HUES64 (cell line): ENCODE measurements at regions not wholly inside any gene's neighbourhood (a gene's known extent, or its start where the extent isn't known, plus 50 kb on each side); places are given as distances from the start of the nearest gene placed in this dataset.
"Not testable (repeated sequence)": the region's sequence is repeated elsewhere in the genome, so short reads cannot be mapped to it uniquely, and the experiment has no call there.

Experiments used
- H3K27ac ChIP-seq: 2 replicates; pipeline ENCODE4 v1.7.0; 2013; ENCODE audit warnings: low read depth, low read length, inconsistent platforms
- H3K27me3 ChIP-seq: 2 replicates; pipeline ENCODE4 v1.6.1; 2013; ENCODE audit warnings: mild to moderate bottlenecking, low read length; ENCODE audit not compliant: insufficient read depth
- H3K36me3 ChIP-seq: 2 replicates; pipeline ENCODE4 v1.6.1; 2013; ENCODE audit warnings: mild to moderate bottlenecking, low read length; ENCODE audit not compliant: insufficient read depth
- H3K4me1 ChIP-seq: 2 replicates; pipeline ENCODE4 v1.6.1; 2013; ENCODE audit warnings: mild to moderate bottlenecking, low read length, moderate library complexity; ENCODE audit not compliant: insufficient read depth
- H3K4me3 ChIP-seq: 2 replicates; pipeline ENCODE4 v1.5.1; 2013; ENCODE audit warnings: mild to moderate bottlenecking, low read length, moderate library complexity
- H3K9ac ChIP-seq: 2 replicates; pipeline ENCODE4 v1.6.1; 2013; ENCODE audit warnings: mild to moderate bottlenecking, low read depth, low read length
- H3K9me3 ChIP-seq: 2 replicates; pipeline ENCODE4 v1.6.1; 2013; ENCODE audit warnings: low read depth, low read length; ENCODE audit not compliant: insufficient read depth
- WGBS: fragments of 150-250, 120-280 bp; methylation state at CpG from one replicate; pipeline ENCODE4 v1.1.7; 2013; ENCODE audit warnings: missing lambda C conversion rate; 5-methylcytosine and 5-hydroxymethylcytosine counted together

GRCh38 chr4:134883831-134884449 is 682.4 kb upstream of the PABPC4L start:
- Histone ChIP-seq H3K27me3 (no peaks in the 10 kb centered on the region), H3K27ac (no peak overlapping the region), H3K4me3 (no peak overlapping the region), H3K4me1 (no peaks in the 10 kb centered on the region), H3K36me3 (no peaks in the 10 kb centered on the region), H3K9ac (no peak overlapping the region), H3K9me3 (no peaks in the 10 kb centered on the region)
- WGBS, result 100% methylated on average over 1 of the region's 1 CpG

GRCh38 chr4:134879019-134879418 is 677.4 kb upstream of the PABPC4L start:
- peaks cover 2% of the 10 kb centered on the region; the same call in 1 of the 2 replicates for H3K9me3 ChIP-seq
- H3K27me3 ChIP-seq, result no peaks in the 10 kb centered on the region
- no peak overlapping the region for H3K4me3 ChIP-seq
- H3K9ac ChIP-seq, result no peak overlapping the region
- H3K27ac ChIP-seq, result no peak overlapping the region
- no peaks in the 10 kb centered on the region for H3K4me1 ChIP-seq
- H3K36me3 ChIP-seq, result no peaks in the 10 kb centered on the region
- WGBS, result no CpG with 5 or more reads among the region's 1 CpG

GRCh38 chr4:134867027-134867426 is 665.4 kb upstream of the PABPC4L start:
- H3K27me3 ChIP-seq, result no peaks in the 10 kb centered on the region

GRCh38 chr4:134865675-134866074 is 664.1 kb upstream of the PABPC4L start:
- Histone ChIP-seq H3K9me3 (no peaks in the 10 kb centered on the region), H3K36me3 (no peaks in the 10 kb centered on the region), H3K27ac (no peak overlapping the region), H3K4me1 (no peaks in the 10 kb centered on the region), H3K4me3 (no peak overlapping the region), H3K9ac (no peak overlapping the region), H3K27me3 (no peaks in the 10 kb centered on the region)
- 100% methylated on average over 1 of the region's 1 CpG for WGBS

More at GRCh38 chr4:134867027-134867426, 665.4 kb upstream of the PABPC4L start:
- Histone ChIP-seq H3K9ac (no peak overlapping the region), H3K9me3 (no peaks in the 10 kb centered on the region), H3K27ac (no peak overlapping the region), H3K36me3 (no peaks in the 10 kb centered on the region), H3K4me3 (no peak overlapping the region), H3K4me1 (no peaks in the 10 kb centered on the region)

GRCh38 chr4:134862116-134862515 is 660.5 kb upstream of the PABPC4L start:
- Histone ChIP-seq H3K9me3 (no peaks in the 10 kb centered on the region), H3K27ac (no peak overlapping the region), H3K4me1 (no peaks in the 10 kb centered on the region), H3K36me3 (no peaks in the 10 kb centered on the region), H3K27me3 (no peaks in the 10 kb centered on the region), H3K4me3 (no peak overlapping the region), H3K9ac (no peak overlapping the region)
- WGBS, result 100% methylated on average over 1 of the region's 2 CpGs

- WGBS, result 100% methylated on average over 1 of the region's 2 CpGs
- Histone ChIP-seq H3K4me1 (no peaks in the 10 kb centered on the region), H3K36me3 (no peaks in the 10 kb centered on the region), H3K9ac (no peak overlapping the region), H3K27me3 (no peaks in the 10 kb centered on the region), H3K9me3 (peaks cover 6% of the 10 kb centered on the region; the same call in 1 of the 2 replicates), H3K27ac (no peak overlapping the region), H3K4me3 (no peak overlapping the region)
Measured at GRCh38 chr4:134848681-134849080, 647.1 kb upstream of the PABPC4L start.

- WGBS, result 90% methylated on average over 7 of the region's 7 CpGs
Measured at GRCh38 chr4:134830741-134831140, 629.2 kb upstream of the PABPC4L start.

GRCh38 chr4:134812611-134813010 is 611.0 kb upstream of the PABPC4L start:
- WGBS, result 95% methylated on average over 2 of the region's 3 CpGs
- H3K27ac ChIP-seq, result no peak overlapping the region
- no peak overlapping the region for H3K4me3 ChIP-seq
- no peaks in the 10 kb centered on the region for H3K36me3 ChIP-seq
- no peak overlapping the region for H3K9ac ChIP-seq
- no peaks in the 10 kb centered on the region for H3K27me3 ChIP-seq
- no peaks in the 10 kb centered on the region for H3K4me1 ChIP-seq
- H3K9me3 ChIP-seq, result peaks cover 22% of the 10 kb centered on the region

More at GRCh38 chr4:134830741-134831140, 629.2 kb upstream of the PABPC4L start:
- H3K4me1 ChIP-seq, H3K9ac ChIP-seq, H3K27ac ChIP-seq, H3K27me3 ChIP-seq, H3K36me3 ChIP-seq, H3K4me3 ChIP-seq: not testable (repeated sequence)
- H3K9me3 ChIP-seq, result peaks cover 12% of the 10 kb centered on the region

GRCh38 chr4:134807231-134807745 is 605.7 kb upstream of the PABPC4L start:
- H3K4me1 ChIP-seq, result no peaks in the 10 kb centered on the region
- no peak overlapping the region for H3K27ac ChIP-seq
- H3K9ac ChIP-seq, result no peak overlapping the region
- no peak overlapping the region for H3K4me3 ChIP-seq
- no peaks in the 10 kb centered on the region for H3K9me3 ChIP-seq
- no peaks in the 10 kb centered on the region for H3K36me3 ChIP-seq
- 96% methylated on average over 3 of the region's 3 CpGs for WGBS
- no peaks in the 10 kb centered on the region for H3K27me3 ChIP-seq

- Histone ChIP-seq H3K27me3 (no peaks in the 10 kb centered on the region), H3K27ac (no peak overlapping the region), H3K4me3 (no peak overlapping the region), H3K4me1 (no peaks in the 10 kb centered on the region), H3K36me3 (no peaks in the 10 kb centered on the region), H3K9me3 (no peaks in the 10 kb centered on the region), H3K9ac (no peak overlapping the region)
- 100% methylated on average over 1 of the region's 1 CpG for WGBS
Measured at GRCh38 chr4:134798573-134798972, 597.0 kb upstream of the PABPC4L start.

- Histone ChIP-seq H3K4me1 (no peaks in the 10 kb centered on the region), H3K4me3 (no peak overlapping the region), H3K27ac (no peak overlapping the region), H3K27me3 (no peaks in the 10 kb centered on the region), H3K9ac (no peak overlapping the region), H3K36me3 (no peaks in the 10 kb centered on the region), H3K9me3 (no peaks in the 10 kb centered on the region; the same call in 1 of the 2 replicates)
- no CpG with 5 or more reads among the region's 1 CpG for WGBS
Measured at GRCh38 chr4:134787315-134787714, 585.7 kb upstream of the PABPC4L start.

GRCh38 chr4:134780244-134780643 is 578.7 kb upstream of the PABPC4L start:
- no peaks in the 10 kb centered on the region for H3K36me3 ChIP-seq
- no peaks in the 10 kb centered on the region for H3K4me1 ChIP-seq
- 95% methylated on average over 2 of the region's 2 CpGs for WGBS
- H3K4me3 ChIP-seq, result no peak overlapping the region
- 0 out of 2 replicates have a peak, but pooled peaks cover 2% of the 10 kb centered on the region for H3K9me3 ChIP-seq
- no peak overlapping the region for H3K27ac ChIP-seq
- no peaks in the 10 kb centered on the region for H3K27me3 ChIP-seq
- no peak overlapping the region for H3K9ac ChIP-seq
